Neural progenitor cell (in vitro differentiated cells): ENCODE measurements at regions not wholly inside any gene's neighbourhood (a gene's known extent, or its start where the extent isn't known, plus 50 kb on each side); places are given as distances from the start of the nearest gene placed in this dataset.

Source experiments
- EZH2 ChIP-seq: fragments of 200-600 bp; sonication (generic); IDR thresholded peaks from 2 replicates; pipeline ENCODE4 v1.6.1; 2017; ENCODE audit warnings: antibody characterized with exemption, mild to moderate bottlenecking, moderate library complexity
- EZH2phosphoT487 ChIP-seq: fragments of 200-600 bp; sonication (generic); IDR thresholded peaks from 2 replicates; pipeline ENCODE4 v1.6.1; 2017; ENCODE audit warnings: antibody characterized with exemption
- TF ChIP-seq, protein P1 (sequence below): fragments of 200-600 bp; sonication (generic); IDR thresholded peaks from 2 replicates; pipeline ENCODE4 v1.5.1; 2017; ENCODE audit warnings: antibody characterized with exemption, mild to moderate bottlenecking

GRCh38 chr1:189619682-189620332 lies 857.9 kb downstream of the BRINP3 start:
- TF ChIP-seq EZH2phosphoT487 (no peak), EZH2 (no peak)
- TF ChIP-seq, protein P1, sequence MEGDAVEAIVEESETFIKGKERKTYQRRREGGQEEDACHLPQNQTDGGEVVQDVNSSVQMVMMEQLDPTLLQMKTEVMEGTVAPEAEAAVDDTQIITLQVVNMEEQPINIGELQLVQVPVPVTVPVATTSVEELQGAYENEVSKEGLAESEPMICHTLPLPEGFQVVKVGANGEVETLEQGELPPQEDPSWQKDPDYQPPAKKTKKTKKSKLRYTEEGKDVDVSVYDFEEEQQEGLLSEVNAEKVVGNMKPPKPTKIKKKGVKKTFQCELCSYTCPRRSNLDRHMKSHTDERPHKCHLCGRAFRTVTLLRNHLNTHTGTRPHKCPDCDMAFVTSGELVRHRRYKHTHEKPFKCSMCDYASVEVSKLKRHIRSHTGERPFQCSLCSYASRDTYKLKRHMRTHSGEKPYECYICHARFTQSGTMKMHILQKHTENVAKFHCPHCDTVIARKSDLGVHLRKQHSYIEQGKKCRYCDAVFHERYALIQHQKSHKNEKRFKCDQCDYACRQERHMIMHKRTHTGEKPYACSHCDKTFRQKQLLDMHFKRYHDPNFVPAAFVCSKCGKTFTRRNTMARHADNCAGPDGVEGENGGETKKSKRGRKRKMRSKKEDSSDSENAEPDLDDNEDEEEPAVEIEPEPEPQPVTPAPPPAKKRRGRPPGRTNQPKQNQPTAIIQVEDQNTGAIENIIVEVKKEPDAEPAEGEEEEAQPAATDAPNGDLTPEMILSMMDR = no peak
